ENCODE measurements at regions not wholly inside any gene's neighbourhood (a gene's known extent, or its start where the extent isn't known, plus 50 kb on each side); places are given as distances from the start of the nearest gene placed in this dataset.

DNA sequence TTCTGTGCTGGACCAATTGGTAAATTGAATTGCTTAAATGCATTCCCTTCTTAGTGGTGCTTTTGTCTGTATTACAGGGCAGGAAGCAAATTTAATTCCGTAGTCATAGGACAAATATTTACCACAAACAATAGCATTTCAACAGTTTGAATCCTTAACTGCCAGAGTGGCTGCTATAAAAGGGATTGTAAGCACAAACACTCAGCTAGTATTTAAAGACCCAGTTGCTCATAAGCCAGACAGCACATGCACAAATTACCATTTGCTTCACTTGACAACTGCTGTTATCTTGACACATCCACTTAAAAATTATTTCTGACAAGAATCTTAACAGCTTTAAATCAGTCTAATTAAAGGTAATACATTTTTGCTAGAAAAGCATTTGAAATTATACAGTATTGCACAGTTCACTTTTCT, 490.2 kb upstream of the ADAMTS9 start:
- ATAC-seq (ENCODE audit: insufficient number of reproducible peaks, low FRiP score, low read depth) (peak; percentile 47), DNase-seq (ENCODE audit: low spot score) (no peak)
- Histone ChIP-seq H3K4me1 (ENCODE audit: control insufficient read depth in 1 of 2, low read depth in 2 of 2) (peaks cover 11 to 14% of the 10 kb centered on the region in 2 donors), H3K9me3 (no peaks in the 10 kb centered on the region), H3K4me3 (no peak overlapping the region), H3K36me3 (no peaks in the 10 kb centered on the region), H3K27me3 (replicated peaks; ENCODE audit: insufficient read depth) (no peaks in the 10 kb centered on the region), H3K27ac (peak overlapping the region in 1 of 2 donors; percentile 71)
- TF ChIP-seq, protein P1, sequence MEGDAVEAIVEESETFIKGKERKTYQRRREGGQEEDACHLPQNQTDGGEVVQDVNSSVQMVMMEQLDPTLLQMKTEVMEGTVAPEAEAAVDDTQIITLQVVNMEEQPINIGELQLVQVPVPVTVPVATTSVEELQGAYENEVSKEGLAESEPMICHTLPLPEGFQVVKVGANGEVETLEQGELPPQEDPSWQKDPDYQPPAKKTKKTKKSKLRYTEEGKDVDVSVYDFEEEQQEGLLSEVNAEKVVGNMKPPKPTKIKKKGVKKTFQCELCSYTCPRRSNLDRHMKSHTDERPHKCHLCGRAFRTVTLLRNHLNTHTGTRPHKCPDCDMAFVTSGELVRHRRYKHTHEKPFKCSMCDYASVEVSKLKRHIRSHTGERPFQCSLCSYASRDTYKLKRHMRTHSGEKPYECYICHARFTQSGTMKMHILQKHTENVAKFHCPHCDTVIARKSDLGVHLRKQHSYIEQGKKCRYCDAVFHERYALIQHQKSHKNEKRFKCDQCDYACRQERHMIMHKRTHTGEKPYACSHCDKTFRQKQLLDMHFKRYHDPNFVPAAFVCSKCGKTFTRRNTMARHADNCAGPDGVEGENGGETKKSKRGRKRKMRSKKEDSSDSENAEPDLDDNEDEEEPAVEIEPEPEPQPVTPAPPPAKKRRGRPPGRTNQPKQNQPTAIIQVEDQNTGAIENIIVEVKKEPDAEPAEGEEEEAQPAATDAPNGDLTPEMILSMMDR (IDR thresholded peaks at IDR 0.05) = no peak

DNA sequence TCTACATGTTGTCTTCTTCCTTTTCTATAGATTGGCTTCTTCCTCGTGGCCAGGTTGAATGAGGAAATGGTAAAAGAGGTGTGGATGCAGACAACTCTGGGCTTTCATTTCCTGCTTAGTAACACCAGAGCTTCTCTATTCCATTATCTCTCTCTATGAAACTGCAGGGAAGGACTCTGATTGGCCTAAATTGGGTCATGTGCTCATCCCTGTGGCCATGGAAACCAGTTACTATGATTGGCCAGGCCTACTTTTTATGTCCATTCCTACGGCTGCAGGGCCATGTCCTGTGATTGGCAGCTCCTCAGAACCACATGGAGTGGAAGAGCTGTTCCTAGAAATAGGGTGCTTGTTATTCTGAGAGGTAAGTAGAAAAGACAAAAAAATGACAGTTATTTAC, 486.9 kb upstream of the ADAMTS9 start:
- H3K36me3 ChIP-seq = no peaks in the 10 kb centered on the region
- peaks cover 6 to 9% of the 10 kb centered on the region in 2 donors for H3K4me1 ChIP-seq (ENCODE audit: control insufficient read depth in 1 of 2, low read depth in 2 of 2)
- H3K9me3 ChIP-seq = no peaks in the 10 kb centered on the region
- ATAC-seq (ENCODE audit: insufficient number of reproducible peaks, low FRiP score, low read depth) (no peak), DNase-seq (ENCODE audit: low spot score) (no peak)
- H3K4me3 ChIP-seq = no peak overlapping the region
- no peak overlapping the region for H3K27ac ChIP-seq
- H3K27me3 ChIP-seq (replicated peaks; ENCODE audit: insufficient read depth) = no peaks in the 10 kb centered on the region
- TF ChIP-seq, protein P1 (IDR thresholded peaks at IDR 0.05) = no peak

DNA sequence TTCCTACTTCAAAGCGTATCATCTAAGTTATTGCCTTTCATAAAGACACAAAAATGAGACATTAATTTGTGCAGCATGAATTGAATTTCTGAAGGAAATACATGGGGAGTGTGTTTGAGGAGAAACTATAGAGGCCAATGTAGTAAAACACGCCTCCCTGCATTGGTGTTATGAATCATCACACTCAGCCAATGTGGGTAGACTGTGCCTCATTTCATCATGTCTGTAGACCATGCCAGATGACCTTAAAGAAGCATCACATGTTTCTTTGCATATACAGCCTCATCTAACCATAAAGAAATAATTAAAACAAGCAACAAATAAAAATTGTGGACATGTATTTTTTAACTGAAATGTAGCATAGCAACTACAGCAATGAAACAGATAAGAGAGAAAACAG, 486.0 kb upstream of the ADAMTS9 start:
- H3K27me3 ChIP-seq (replicated peaks; ENCODE audit: insufficient read depth) = no peaks in the 10 kb centered on the region
- DNase-seq (ENCODE audit: low spot score) = no peak
- no peak overlapping the region for H3K27ac ChIP-seq
- TF ChIP-seq, protein P1 (IDR thresholded peaks at IDR 0.05) = no peak
- no peak for ATAC-seq (ENCODE audit: insufficient number of reproducible peaks, low FRiP score, low read depth)
- no peaks in the 10 kb centered on the region for H3K9me3 ChIP-seq
- no peak overlapping the region for H3K4me3 ChIP-seq
- no peaks in the 10 kb centered on the region for H3K36me3 ChIP-seq
- peaks cover 6 to 12% of the 10 kb centered on the region in 2 donors for H3K4me1 ChIP-seq (ENCODE audit: control insufficient read depth in 1 of 2, low read depth in 2 of 2)

DNA sequence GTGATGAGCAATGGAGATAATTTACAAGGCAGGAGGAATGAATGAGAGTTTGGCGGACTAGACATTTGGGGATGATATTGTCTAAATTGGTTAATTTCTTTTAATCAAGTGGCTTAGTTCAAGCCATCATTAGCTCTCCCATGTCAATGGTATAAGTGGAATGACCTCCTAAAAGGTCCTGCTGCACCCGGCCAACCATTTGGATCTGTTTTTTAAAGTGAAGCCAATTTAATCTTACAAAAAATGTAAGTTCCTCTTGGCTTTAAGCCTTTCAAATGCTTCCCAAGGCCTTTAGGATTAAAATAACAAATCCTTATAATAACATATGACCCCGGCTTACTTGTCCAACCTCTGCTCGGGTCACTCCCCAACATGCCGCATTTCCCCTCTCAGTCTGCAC, 484.4 kb upstream of the ADAMTS9 start:
- ATAC-seq (ENCODE audit: insufficient number of reproducible peaks, low FRiP score, low read depth) = no peak
- Histone ChIP-seq H3K36me3 (no peaks in the 10 kb centered on the region), H3K4me1 (ENCODE audit: control insufficient read depth in 1 of 2, low read depth in 2 of 2) (peaks cover 6 to 12% of the 10 kb centered on the region in 2 donors), H3K27me3 (replicated peaks; ENCODE audit: insufficient read depth) (no peaks in the 10 kb centered on the region), H3K27ac (no peak overlapping the region), H3K4me3 (no peak overlapping the region), H3K9me3 (no peaks in the 10 kb centered on the region)
- DNase-seq (ENCODE audit: low spot score) = no peak
- TF ChIP-seq, protein P1 (IDR thresholded peaks at IDR 0.05) = no peak

DNA sequence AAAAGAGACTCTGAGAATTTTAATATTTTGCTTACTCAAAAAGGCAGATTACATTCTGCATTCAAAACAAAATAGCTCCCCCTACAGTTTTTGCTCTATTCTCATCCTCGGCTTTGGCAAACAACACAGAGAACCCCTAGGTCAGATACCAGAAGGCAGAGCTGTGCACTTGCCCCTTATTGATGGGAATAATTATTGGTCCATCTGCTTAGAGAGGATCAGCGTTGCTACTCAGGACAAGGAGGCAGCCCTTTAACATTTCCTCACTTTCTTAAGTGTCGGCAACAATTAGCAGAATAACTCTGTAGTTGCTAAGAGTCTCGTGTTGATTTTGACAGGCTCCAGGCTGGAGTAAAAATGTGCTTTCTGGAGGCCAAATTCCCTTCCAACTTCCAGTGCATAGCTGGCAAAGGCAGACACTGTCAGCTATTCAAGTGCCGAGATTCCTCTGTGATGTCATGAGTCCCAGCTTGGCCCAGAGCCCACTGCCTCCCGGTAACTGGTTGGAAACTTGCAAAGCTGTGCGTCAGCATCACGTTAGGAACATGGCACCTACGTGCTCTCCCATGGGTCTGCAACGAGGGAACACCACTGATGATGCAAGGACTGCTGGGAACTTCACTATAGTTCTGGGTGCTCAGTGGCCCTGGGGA, 482.7 kb upstream of the ADAMTS9 start:
- Histone ChIP-seq H3K27ac (peak overlapping the region in 1 of 2 donors; percentile 52), H3K27me3 (replicated peaks; ENCODE audit: insufficient read depth) (no peaks in the 10 kb centered on the region), H3K36me3 (no peaks in the 10 kb centered on the region), H3K9me3 (no peaks in the 10 kb centered on the region), H3K4me1 (ENCODE audit: control insufficient read depth in 1 of 2, low read depth in 2 of 2) (peaks cover 6 to 12% of the 10 kb centered on the region in 2 donors), H3K4me3 (peak overlapping the region; percentile 38)
- ATAC-seq (ENCODE audit: insufficient number of reproducible peaks, low FRiP score, low read depth) (peak; percentile 94), DNase-seq (ENCODE audit: low spot score) (peak; percentile 73)
- TF ChIP-seq, protein P1 (IDR thresholded peaks at IDR 0.05) = no peak

Data from thoracic aorta (tissue), 2 donors.